COLO829 (cell line): ENCODE measurements at regions not wholly inside any gene's neighbourhood (a gene's known extent, or its start where the extent isn't known, plus 50 kb on each side); places are given as distances from the start of the nearest gene placed in this dataset.
A peak's percentile ranks its signal among the peaks of the same experiment; 100 is the strongest.

Experiments
- DNase-seq: peaks from one replicate; pipeline ENCODE4 v3.0.0; 2012; ENCODE audit warnings: low spot score

DNA sequence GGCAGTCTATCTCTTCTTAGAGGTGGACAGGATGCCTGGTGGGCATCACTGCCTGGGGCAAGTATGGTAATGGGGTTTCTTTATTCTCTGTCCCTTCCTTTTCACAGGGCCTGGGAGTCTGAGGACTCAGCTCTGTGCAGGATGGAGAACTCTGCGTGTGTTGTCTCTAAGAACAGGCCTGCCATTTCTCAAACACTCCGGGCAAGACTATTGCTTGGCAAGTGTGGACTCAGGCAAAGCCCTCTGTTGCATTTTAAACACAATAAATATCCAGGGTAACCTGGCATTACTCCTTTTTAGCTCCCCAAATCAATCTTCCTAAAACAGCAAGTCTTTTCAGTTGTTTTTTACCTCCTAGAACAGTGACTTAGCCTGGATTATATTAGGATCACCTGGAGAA, 185.1 kb upstream of the ROPN1 start:
- no peak for DNase-seq

DNA sequence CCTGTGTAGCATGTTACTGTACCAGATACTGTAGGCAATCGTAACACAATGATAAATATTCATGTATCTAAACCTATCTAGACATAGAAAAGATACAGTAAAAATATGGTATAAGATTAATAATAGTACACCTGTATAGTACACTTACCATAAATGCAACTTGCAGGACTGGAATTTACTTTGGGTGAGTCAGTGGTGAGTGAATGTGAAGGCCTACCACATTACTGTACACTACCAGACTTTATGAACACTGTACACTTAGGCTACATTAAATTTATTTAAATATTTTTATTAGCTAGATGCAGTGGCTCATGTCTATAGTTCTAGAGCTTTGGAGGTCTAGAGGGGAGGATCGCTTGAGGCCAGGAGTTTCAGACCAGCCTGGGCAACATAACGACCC, 186.6 kb upstream of the ROPN1 start:
- no peak for DNase-seq

- peak; percentile 84 for DNase-seq
These were observed 208.5 kb upstream of the ROPN1 start for GRCh38 chr3:124200407-124200806.

DNA sequence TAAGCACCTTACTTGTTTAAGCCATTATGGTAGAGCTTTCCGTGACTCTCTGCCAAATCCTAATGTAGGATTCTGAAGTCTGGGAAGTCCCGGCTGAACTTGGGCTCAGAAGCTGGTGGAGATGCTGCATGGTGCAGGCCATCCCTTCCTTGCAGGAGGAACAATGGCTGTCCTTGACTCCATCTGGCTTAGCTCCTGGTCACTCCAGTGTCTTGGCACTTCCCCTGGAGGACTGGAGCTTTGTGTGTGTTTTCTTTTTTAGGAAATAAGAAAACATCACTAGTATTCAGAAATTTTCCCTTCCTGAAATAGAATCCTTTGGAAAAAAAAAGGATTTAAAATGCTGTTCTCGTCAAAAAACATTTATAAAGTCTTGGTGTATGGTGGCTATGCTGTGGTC, 209.3 kb upstream of the ROPN1 start:
- DNase-seq: no peak

GRCh38 chr3:124201786-124202185, 209.9 kb upstream of the ROPN1 start:
- no peak for DNase-seq

- DNase-seq: no peak
These were observed 210.8 kb upstream of the ROPN1 start for GRCh38 chr3:124202754-124203153.

DNA sequence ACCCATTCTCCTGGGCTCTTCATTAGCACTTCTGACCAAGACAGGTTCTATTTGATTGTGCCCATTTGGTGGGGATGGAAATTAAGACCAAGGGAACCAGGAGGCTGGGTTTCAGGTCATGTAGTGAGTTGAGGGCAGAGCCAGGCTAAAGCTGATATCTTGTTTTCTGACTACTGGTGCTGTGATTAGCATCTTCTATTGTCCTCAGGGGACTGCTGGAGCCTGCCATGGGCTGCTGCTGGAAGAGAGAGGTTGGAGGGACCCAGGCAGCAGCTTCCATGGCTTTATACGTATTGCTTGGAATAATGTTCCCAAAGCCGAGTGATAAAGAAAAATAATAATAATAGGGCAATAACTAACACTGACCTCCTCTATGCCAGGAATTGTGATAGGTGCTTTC, 211.4 kb upstream of the ROPN1 start:
- DNase-seq: no peak

DNA sequence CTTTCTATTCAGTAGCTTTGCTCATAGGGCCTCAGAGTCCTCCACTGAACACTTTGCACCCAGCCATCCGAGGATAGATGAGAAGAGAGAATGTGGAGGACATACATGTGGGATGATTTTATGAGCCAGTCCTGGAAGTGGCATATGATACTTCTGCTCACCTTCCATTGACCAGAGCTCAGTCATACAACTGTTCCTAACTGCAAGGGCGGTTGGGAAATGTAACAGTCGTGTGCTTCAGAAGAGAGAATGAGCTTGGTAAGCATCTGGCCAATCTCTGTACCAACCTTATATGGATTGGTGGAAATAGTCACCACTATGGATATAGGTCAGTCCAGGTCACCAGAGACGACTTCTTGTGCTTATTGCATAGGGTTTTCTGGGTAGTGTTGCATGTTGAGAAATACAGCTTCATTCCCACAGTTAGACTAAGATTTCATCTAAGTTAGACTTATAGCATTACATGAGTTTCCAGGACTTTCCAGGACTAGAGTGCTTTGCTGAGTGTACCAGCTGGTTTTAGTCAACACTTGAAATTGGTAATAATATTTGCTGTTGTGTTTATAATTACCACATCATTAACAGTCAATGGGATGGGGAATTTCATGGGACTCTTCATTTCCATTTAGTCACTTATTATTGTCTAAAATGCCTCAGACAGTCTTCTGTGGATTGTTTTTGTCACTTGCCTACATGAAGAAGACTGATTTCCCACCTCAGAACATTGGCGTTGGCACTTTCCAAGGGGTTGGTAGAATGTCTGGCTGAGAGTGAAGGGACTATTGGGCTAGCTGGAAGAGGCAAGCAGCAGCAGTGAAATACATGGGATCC, 214.5 kb upstream of the ROPN1 start:
- no peak for DNase-seq

- no peak for DNase-seq
These were observed 215.2 kb upstream of the ROPN1 start for GRCh38 chr3:124207077-124207476.

DNA sequence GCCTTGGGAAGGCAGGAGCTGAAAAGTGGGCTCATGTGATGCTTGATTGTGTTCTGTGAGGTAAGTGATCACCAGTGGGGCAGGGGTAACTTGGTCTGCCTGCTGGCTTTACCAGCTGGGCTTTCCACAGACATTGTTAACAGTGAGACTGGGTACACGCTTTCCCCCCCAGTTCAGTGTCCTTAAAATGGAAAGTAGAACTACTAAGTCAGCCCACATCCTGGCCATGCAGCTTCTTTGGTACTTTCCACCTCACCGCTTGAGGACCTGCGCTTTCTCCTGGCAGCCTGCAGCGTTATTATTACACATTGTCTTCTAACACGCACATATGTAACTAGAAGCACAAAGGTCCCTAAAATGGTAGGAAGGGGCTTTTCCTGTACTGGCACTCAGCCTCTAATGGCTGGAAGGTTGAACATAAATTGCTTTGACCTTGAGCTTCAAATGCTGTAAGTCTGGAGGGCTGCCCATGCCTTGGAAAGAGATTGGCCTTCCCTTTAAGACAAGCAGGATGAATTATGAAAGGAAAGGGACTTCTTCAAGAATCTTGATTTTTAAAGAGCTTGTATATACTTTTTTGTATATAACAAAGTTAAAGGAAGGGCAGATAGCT, 216.1 kb upstream of the ROPN1 start:
- DNase-seq: no peak

DNA sequence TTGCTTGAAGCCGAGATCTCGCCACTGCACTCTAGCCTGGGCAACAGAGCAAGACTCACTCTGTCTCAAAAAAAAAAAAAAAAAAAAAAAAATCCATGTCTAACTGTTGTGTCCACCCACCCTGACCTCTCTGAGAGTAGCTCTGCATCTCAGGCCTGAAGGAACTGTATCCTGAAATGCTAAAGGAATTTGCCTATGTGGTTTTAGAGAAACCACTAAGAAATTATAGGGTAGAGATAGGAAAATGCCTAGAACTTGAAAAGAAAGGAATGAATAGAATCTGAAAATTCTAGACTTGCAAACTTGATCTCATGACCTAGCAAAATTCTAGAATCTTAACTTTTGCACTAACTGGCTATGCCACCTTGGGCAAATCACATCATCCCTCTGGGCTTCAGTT, 217.5 kb upstream of the ROPN1 start:
- no peak for DNase-seq

GRCh38 chr3:124210899-124211298, 219.0 kb upstream of the ROPN1 start:
- no peak for DNase-seq

DNA sequence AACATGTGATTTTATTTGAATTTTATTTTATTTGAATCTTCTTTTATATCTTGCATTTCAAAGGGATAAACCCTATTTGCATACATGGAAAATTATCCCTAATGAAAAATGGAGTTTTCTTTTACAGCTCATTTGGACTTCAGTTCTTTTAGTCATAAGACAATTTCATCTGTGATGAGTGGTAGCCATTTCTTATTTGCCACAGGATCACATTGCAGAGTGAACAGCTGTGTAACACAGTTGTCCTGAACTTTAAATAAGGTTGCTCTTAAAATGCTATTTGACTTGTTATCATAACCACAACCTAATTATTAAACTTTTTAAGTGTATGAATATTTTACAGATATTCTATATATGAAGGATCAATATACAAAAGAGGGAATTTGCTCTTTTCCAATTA, 221.7 kb upstream of the ROPN1 start:
- DNase-seq: no peak

- peak; percentile 88 for DNase-seq
These were observed 225.6 kb upstream of the ROPN1 start for GRCh38 chr3:124217542-124217941.

- no peak for DNase-seq
These were observed 229.5 kb upstream of the ROPN1 start for GRCh38 chr3:124221422-124221821.

- no peak for DNase-seq
These were observed 231.9 kb upstream of the ROPN1 start for GRCh38 chr3:124223853-124224252.

GRCh38 chr3:124227150-124227630, 235.3 kb upstream of the ROPN1 start:
- no peak for DNase-seq

- no peak for DNase-seq
These were observed 237.5 kb upstream of the ROPN1 start for GRCh38 chr3:124229420-124229819.

- no peak for DNase-seq
These were observed 237.9 kb upstream of the ROPN1 start for GRCh38 chr3:124229836-124230235.

DNA sequence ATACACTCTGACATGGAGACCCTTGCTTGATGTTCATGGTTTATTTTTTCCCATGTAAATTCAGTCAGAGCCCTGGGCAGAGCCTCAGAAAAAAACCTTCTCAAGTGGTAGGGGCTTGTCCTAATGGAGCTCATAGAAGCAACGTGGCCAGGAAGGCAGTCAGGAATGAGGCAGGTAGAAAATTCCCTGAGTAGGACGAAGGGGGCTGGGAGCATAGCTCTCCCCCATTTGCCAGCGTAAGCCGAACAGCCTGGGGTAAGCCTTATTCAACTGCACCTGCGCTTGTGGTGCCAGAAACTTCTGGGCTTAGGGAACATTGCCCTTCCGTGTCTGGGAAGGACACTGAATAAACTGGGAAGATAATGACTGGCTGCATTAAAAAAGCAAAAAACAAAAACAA, 238.5 kb upstream of the ROPN1 start:
- no peak for DNase-seq

GRCh38 chr3:124230998-124231397, 239.1 kb upstream of the ROPN1 start:
- DNase-seq: no peak

GRCh38 chr3:124234852-124235252, 242.9 kb upstream of the ROPN1 start:
- no peak for DNase-seq

DNA sequence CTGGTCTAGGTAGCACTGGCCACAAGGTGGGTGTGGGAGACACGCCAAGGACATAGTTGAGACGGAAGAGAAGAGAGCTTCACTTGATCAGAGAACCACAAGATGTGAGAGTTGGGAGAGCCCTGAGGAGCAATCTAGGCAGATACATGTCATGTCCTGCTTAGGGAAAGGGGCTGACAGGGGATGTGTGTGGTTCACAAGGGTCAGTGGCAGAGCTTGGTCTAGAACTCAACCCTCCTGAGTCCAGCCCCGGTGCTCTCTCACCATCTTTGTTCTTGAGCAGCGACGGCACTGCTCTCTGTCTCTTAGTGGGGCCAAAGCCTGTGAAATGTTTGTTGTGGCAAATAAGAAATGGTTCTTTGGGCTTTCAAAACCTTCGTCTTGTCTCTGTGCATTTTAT, 243.5 kb upstream of the ROPN1 start:
- DNase-seq: no peak
